HG03280 (cell line): ENCODE measurements at regions not wholly inside any gene's neighbourhood (a gene's known extent, or its start where the extent isn't known, plus 50 kb on each side); places are given as distances from the start of the nearest gene placed in this dataset.

Experiments used
- ATAC-seq: cut with Tn5 transposase; IDR thresholded peaks from one replicate; pipeline ENCODE4 v1.9.1; 2021; ENCODE audit warnings: mild to moderate bottlenecking, moderate library complexity; ENCODE audit not compliant: unreplicated experiment

DNA sequence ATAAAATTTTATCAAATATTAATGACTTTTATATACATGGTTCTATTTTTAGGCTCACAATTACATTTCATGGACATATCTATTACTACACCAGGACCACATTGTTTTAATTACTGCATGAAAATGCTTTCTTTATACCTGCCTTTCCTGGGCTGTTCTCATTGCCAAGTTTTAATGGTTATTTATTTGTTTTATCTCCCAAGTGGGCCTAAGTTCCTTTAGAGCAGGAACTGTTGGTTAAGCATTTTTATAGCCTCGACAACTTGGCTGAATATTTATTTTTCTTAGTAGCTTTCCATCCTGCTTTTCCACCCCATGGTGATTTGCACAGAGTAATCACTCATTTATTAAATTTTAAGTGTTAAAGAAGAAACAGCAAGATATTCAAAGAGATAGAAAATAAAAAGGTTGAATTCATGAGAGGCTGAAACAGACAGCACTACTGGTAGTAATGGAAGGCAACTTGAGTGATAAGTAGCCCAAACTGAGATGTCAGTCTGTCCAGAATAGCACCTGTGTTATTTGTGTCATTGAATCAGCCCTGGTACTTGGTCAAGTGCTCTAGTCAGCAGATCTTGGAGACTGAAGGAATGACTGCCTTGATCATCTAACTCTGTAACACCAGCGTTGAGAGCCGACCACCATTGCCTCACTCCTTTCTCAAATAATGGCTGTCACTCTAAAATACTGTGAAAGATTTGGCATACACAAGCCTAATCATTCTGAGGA lies 119.1 kb upstream of the EGLN3 start:
- no peak for ATAC-seq

DNA sequence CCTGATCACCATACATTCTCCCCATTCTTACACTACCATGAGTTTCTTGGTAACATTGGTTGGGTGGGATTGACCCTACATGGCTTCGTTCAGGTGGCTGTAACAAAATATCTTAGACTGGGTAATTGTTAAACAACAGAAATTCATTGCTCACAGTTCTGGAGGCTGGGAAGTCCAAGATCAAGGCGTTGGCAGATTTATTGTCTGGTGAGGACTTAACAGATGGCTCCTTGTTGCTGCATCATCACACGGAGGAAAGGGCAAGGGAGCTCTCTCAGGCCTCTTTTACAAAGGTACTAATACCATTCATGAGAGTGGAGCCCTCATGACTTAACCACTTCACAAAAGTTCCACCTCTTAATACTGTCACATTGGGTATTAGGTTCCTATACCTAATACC lies 116.7 kb upstream of the EGLN3 start:
- no peak for ATAC-seq

DNA sequence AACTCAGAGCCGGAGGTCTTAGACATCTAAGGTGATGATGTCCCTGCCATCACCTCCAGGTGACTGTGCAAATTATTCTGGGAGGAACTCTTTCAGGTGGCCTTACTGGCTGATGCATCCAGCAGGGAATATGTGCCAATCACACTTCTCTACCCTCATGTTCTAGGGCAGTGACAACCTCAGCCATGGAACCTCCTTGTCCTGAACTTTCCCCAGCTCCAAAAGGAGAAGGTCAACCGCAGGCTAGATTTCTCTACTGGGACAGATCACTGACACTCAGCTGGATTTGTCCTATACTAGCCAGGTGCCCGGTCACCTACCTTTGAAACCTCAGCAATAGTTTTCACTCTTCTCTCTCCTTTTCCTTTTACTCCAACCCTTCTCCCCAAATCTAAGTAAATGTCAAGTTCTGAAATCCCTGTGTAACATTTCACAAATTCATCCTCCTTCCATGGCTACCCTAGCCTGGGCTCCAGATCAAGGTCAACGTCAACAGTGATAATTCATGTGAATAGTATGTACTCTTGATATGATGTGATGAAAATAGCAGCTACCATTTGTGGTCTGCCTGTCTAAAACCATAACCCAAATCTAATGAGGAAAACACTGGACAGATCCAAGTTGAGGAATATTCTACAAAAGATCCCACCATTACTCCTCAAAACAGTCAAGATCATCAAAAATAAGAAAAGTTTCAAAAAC lies 115.0 kb upstream of the EGLN3 start:
- no peak for ATAC-seq

DNA sequence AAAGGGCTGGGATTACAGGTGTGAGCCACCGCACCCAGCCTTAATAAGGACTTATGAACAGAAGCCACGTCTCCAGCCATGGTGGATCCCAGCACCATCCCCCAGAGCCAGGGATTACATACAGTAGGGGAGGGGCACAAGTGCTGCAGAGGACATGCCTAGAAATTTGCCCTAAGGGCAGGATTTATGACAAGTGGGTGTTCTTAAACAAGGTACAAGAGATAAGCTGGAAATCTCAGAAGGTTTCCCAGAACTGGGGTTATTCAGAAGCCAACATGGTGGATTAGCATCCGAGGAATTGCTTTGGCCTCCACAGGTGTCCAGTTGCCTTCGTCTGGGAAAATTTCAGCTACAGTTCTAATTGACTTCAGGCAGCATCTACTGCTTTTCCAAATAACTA lies 114.4 kb upstream of the EGLN3 start:
- ATAC-seq, result no peak

DNA sequence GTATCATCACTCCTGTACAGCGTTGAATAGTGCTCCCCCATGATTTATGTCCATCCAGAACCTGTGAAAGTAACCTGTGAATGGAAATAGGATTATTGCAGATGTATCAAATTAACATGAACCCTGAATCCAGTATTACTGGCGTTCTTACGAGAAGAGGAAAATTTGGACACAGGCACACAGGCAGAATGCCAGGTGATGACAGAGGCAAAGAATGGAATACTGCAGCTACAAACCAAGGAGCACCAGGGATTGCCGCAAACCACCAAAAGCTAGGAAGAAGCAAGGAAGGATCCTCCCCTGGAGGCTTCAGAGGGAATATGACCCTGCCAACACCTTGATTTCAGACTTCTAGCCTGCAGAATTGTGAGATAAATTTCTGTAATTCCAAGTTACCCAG lies 113.5 kb upstream of the EGLN3 start:
- no peak for ATAC-seq

DNA sequence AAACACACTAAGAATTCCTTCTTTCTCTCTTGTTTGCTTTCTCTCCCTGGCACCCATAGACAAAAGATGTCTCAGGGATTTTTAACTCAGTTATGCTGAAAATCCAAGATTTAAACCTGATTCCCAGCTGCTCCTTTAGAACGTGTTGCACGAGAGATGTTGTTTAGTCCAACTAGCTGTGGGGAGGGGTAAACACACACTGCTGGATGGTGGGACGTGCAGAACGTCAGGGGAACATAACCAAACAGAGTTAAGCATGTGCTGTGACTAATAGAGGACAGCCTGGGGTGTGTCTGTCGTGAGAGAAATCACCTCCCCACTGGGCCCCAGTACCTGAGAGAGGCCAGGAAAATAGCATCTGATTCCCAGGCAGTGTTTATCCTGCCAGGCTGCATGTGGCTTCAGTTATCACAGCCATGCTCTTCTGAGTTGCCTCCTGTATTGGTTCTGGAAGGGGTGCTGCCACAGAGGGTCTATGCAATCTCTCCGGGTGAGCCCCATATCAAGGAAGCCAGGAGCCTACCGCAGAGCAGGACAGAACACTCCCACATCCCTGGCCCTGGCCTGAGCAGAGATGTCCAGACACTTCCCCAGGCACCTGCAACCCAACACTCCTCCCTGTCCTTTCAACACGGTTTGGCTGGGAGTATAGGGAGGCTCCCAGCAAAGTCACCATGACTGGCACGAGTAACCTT lies 112.7 kb upstream of the EGLN3 start:
- ATAC-seq, result no peak

DNA sequence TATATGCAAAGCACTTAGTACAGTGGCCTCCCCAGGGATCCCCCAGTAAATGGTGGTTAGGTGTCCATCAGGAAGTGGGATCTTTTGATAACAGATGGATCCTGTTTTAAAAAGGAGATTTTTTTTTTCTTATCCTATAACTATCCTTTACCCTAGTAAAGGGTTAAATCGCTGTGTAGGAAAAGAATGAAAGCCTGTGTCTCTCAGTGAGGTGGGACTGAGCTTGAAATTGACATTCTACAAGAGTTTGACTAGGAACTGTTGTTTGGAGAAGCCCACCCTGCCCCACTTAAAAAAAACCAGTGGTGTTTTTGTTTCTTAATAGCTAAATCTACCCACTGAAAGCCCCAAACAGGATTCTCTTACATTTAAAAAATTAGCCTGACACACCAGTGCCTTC lies 112.2 kb upstream of the EGLN3 start:
- no peak for ATAC-seq

DNA sequence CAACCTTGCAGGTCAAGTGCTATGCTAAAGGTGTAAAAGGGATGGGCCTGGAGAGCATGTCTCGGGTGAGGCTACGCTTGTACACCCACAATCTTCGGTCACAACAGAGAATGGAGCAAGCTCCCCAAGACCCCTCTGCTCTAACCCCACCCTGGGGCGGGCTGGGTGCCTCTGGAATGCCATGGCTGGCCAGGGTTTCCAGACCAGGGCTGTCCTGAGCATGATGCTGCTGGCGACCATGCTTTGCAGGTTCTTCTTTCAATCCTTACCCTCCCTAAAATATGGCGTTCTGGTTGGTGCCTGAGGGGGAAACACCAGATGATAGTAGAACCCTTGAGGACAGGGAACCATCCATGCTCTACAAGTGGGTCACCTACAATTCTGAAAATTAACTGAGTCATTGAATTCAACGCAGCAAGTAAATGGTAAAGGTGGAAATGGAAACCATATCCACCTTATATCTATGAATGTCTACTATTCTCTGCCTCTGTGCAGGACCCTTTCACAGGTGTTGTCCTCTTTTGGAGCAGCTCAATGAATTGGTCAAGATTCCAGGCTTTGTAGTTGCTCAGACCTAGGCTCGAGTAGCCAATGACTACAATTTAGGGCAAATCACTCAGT lies 111.6 kb upstream of the EGLN3 start:
- ATAC-seq, result no peak

DNA sequence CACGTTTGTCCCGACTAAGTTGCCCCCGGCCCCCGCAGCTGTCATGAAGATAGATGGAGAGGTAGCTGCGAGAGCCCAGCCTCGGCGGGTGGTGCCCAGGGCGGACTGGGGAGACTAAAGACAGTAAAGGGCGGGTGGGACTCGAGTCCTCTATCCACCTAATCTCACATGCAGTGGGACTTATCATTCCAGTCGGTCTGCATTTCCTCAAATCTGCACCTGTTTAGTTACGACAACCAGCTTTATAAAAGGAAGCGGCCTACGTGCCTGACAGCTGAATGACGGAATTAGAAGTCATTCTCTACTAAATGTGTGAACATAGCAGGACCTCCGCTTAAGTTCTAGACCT lies 109.8 kb upstream of the EGLN3 start:
- peak; percentile 13 for ATAC-seq

DNA sequence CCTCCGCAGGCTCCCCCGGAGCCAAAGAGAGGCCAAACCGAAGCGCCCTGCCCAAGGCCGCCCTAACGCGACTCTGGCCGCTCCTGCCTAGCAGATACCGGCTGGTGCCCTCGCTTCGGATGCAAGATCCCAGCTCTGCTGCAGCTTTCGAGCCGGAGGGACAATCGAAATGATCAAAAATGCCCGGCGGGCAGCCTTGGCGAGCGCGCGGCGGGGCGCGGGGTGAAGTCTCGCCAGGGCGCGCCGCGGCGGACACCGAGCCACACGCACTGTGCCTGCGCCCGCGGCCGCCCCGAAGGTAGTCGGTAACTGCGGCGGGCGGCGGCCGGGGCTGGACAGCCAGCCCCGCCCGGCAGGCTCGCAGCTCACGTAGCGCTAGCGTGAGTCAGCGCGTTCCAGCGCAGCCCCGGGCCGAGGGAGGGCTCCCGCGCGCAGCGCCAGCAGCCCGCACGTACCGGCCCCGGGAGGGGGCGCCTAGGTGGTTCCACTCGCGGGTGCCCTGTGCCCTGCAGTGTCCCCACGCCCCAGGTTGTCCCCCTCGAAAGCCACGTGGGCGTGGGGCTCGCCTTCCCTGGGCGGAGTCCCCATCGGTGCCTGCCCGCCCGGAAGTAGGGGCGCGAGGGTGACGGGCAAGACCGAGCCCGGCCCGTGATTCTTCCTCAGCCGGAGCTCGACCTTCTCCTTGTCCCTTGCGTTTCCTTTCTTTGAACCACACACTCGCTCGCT lies 109.2 kb upstream of the EGLN3 start:
- peak; percentile 89 for ATAC-seq

DNA sequence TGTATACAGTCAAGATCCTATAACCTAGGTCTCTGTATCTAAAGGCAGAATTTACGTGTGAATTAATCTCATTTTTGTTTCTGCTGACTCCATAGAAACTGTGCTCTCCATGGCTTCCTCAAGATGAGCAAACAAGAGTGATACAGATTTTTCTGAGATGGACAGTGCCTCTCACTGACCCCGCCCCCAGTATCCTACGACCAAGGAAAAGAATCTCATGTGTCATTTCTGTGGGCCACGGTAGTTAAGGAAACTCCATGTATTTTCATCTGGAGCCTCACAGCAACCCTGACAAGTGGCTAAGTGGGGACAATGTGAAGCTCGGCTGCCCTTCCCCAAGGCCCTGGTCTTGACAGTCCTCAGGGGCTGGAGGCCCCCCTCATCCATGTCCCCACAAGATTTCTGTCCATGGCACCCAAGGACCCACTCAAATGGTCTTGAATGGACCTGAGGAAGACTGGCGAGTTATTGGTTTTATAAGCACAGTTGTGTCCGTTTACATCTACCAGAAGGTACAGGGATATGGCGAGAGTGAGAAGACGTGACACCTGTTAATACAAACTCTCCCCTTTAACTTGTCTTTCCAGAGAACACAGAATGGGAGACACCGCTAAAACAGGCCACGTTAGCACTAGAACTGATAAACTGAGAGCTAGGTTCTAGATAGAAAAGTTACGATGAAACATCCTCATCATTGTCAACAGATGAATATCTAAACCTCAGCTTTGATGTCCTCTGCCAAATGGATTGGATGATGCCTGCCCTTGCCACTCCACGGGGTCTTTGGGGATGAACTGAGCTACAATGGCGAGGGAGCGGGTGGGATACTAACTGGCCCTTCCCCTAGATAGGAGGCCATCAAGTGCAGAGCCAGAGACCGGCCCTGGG lies 108.4 kb upstream of the EGLN3 start:
- no peak for ATAC-seq

DNA sequence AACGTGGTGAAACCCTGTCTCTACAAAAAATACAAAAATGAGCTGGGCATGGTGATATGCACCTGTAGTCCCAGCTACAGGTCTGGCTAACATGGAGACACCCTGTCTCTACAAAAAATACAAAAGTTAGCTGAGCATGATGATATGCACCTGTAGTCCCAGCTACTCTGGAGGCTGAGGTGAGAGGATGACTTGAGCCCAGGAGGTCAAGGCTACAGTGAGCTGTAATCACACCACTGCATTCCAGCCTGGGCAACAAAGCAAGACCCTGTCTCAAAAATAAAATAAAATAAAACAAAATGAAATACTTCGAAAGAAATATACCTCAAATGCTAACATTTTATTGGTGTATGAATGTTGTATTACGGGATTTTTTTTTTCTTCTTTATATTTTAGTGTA lies 107.6 kb upstream of the EGLN3 start:
- ATAC-seq, result no peak

DNA sequence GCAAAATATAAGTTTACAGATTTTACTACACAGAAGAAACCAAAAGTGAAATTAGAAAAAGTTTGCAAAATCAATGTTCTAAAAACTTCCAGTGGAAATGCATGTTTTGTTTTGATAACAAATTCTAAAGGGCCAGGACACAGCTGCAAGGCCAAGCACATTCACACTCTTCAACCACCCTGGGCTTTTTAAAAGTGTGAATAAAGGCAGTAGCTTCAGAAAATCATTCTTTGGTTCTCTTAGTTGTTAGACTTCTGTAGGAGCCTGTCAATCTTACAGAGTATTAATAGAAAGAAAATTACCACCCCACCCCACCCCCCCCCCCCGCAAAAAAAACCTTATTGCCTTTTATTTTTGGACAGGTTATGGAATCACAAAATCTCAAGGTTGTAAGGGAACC lies 105.2 kb upstream of the EGLN3 start:
- no peak for ATAC-seq

DNA sequence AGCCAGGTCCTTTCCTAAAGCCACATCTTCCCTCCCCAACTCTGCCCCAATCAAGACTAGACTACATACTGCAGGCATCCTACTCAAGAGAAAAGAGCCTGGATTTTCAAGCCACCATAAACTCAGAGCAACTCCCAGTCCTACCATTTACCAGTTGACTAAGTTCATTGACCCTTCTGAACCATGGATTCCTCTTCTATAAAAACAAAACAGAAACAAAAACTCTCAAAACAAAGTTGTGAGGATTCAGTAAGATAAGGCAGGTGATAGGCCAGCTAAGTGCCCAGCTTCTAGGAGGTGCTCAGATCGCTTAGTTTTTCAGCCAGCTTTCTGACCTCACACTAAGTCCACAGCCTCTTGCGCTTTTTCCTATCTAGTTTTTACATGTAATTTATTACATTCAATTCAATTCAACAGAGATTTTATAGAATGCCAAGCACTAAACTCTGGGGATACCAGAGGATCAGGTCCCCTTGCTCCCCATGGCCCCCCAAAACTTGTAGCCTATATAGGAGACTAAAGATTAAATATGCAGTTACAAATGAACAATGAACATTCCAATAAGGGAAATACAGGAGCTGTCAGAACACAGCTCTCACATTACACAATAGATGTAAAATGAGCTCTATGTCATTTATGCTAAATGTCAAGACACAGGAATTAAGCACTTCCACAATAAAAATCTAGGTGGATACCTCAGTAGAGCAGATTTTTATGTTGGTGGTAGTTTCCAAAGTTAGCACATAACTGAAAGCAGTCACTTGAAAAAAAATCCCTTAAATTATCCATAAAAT lies 104.5 kb upstream of the EGLN3 start:
- no peak for ATAC-seq

DNA sequence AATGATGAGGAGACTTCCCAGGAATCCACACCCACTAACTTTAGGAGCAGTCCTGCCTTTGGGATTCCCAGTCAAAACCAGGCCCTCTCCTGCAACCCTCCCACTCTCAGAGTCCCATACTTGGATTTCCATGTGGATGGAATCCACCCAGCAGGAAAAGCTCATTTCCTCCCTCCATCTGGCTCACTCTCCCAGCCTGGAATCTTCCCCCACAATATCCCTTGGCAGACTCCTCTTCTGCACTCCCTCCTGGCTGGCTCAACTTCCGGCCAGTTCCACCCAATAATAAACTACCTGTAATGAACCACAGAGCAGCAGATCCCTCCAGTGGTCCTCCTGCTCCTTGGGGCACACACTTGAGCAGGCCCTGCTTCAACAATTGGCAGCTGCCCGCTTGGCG lies 102.8 kb upstream of the EGLN3 start:
- no peak for ATAC-seq

DNA sequence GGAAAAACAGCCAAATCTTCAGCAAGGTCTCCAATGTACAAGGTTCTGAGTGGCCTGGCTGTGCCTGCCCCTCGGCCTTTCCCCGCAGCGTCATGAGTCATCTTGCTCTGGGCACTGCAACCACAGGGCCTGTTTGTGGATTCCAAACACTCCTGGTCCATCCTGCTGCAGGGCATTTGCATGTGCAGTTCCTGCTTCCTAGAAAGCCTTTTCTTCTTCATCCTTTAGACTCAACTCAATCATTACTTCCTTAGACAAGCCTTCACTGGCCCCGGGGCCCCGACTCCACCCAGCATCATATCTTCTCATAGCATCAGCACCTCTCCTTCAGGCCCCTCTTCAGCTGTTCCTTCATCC lies 101.8 kb upstream of the EGLN3 start:
- no peak for ATAC-seq

DNA sequence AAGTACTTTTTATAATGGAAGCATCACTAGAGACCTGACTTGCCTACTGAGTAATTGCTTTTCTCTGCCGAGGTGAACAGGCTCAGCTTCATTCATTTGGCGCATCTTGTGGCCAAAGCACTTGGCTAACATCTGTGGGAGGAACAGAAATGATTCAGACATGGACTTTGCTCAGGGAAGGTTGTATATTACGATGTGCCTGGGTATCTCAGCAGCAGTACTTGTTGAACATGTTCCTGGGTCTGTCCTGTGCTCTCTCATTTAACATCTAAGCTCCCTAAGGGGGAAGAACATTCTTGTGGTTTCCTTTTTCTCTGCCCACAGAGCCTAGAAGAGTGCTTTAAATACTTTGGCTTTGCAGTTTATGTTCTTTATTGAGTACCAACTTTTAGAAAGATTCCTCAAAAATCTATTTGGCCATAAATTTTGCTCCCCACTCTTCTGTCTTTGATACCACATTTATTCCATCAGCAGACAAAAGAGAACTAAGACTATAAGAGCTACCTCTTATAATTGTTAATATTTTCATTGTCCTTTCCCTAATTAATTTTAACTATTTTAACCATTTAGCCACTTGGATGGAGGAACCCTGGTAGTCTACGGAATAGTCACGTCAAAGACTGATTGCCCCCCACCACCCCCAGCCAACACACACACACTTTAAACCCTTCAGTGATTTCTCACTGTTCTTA lies 101.2 kb upstream of the EGLN3 start:
- no peak for ATAC-seq

DNA sequence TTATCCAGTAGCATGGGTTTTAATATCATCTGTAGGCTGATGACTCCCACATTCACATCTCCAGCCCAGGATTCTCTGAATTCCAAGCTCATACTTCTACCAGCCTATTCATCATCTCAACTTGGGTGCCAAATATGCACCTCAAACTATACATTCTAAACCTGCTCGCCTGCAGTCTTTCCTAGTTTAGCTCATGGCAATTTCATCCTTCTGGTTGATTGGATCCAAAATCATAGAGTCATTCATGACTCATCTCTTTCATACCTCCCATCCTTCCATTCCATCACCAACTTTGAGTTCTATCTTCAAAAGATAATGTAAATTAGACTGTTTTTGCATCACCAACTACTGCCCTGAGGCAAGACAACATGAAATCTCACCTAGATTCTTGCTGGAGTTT lies 99.7 kb upstream of the EGLN3 start:
- no peak for ATAC-seq

DNA sequence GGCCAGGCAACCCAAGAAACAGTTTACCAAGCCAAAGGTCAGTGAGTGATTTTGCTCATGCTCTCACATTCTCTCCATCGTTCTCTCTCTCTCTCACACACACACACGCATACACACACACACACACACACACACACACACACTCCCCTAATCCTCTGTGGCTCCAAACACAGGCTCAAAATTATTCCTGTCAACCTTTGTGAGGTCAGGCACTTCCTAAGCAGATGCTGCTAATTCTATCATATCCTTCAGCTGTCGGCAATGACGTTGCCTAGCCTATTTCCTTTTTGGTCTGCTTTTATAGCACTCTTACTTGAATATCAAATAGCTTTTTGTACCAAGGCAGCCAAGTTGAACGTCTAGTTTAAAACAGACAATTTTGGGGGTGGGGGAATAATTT lies 98.9 kb upstream of the EGLN3 start:
- ATAC-seq, result no peak
